HG02840 (cell line): ENCODE measurements at regions not wholly inside any gene's neighbourhood (a gene's known extent, or its start where the extent isn't known, plus 50 kb on each side); places are given as distances from the start of the nearest gene placed in this dataset.

ENCODE experiments used
- ATAC-seq: cut with Tn5 transposase; IDR thresholded peaks from one replicate; pipeline ENCODE4 v1.9.1; 2021; ENCODE audit warnings: mild to moderate bottlenecking, moderate library complexity, moderate number of reproducible peaks; ENCODE audit not compliant: unreplicated experiment, low FRiP score

DNA sequence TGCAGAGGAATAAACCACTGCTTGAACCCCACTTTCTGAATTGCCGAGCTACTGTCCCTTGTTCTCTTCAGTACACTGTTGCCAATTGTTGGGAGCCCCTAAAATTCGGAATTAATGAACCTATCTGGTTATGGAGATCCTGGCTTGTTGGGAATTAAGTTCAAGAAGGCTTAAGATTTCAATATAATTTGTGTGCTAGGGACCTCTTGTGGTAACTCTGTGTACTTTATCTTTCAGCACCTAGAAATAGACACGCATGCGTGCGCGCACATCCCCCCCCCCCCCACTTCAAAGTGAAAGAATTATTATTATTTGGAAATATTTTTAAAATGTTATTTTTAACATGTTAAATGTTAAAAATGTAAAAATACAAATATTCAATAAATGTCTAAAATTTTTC, 53.3 kb upstream of the FAM169A start:
- no peak for ATAC-seq

GRCh38 chr5:74919041-74919440, 52.9 kb upstream of the FAM169A start:
- ATAC-seq: no peak

- no peak for ATAC-seq
Measured at GRCh38 chr5:74918232-74918669, 52.1 kb upstream of the FAM169A start.

DNA sequence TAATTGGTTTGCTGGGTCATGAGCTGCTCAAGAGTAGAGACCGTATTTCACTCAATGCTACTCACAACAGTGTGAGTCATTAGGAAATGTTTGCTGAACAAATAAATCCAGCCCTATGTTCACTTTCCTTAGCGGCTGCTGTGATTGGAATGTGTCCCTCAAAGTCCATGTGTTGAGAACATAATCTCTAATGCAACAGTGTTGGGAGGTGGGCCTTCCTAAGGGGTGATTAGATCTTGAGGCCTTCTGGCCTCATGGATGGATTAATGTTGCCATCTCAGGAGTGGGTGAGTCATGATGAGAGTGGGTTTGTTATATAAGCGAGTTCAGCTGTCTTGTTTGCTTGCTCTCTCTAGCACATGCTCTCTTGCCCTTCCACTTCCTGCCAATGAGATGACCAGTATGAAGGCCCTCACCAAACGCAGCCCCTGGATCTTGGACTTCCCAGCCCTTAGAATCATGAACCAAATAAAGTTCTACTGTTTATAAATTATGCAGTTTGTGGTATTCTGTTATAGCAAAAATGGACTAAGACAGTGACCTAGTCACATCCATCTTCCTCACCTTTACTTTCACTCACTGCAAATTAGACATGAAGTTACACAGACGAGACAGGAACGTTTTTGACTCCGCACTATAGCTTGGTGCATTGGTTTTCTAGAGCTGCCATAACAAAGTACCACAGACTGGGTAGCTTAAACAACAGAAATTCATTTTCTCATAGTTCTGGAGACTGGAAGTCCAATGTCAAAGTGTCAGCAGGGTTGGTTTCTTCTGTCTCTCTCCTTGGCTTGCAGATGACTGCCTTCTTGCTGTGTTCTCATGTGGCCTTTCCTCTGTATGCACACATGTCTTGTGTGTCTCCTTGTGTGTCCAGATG, 50.9 kb upstream of the FAM169A start:
- ATAC-seq: no peak
